OCI-LY7 (cell line): ENCODE measurements at regions not wholly inside any gene's neighbourhood (a gene's known extent, or its start where the extent isn't known, plus 50 kb on each side); places are given as distances from the start of the nearest gene placed in this dataset.

Source experiments
- EZH2phosphoT487 ChIP-seq: fragments of 200-600 bp; sonication (generic); IDR thresholded peaks from 2 replicates; pipeline ENCODE4 v1.6.1; 2018; ENCODE audit warnings: low read depth, borderline replicate concordance, mild to moderate bottlenecking, mixed run types, antibody characterized with exemption, low read length, moderate library complexity, mixed read lengths
- TF ChIP-seq, protein P1 (sequence below): fragments of 200-600 bp; sonication (generic); conservative IDR thresholded peaks from 2 replicates; pipeline ENCODE4 v1.5.1; 2014; ENCODE audit warnings: mild to moderate bottlenecking, antibody characterized with exemption, low read length, moderate library complexity, mixed read lengths

DNA sequence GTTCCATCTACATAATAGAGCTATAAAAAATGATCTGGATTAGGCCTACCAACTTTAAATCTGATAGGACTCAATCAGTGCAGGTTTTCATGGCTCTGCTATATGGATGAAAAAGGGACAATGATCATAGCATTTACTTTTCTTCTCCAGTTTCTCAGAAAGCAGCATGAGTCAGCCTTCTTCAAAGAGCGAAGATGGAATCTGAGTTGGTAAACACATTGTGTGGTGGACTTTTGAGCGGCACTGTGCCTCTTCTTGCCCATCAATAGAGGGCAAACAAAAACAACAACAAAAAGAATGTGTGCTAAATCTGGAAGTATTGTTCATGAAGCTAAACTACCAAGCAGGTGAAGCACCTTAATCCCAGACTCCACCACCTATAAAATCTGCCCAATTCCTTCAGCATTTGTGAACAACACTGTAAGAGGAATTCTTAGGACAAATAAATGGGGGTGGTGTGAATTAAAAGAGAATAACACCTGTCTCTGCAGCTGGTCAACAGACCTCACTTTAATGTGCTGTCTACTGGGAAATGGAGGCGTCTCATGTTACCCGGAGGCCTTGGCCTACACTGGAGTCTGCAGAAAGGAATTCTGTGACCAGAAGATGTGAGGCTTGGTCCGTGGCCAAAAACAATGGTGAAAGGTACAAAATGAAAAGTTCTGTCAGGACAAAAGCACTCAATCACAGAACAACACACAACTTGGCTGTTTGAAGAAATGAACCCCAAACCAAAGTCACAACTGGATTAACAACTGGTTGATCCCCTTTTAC is 609.0 kb downstream of the IRS1 start:
- no peak for TF ChIP-seq EZH2phosphoT487
- TF ChIP-seq, protein P1, sequence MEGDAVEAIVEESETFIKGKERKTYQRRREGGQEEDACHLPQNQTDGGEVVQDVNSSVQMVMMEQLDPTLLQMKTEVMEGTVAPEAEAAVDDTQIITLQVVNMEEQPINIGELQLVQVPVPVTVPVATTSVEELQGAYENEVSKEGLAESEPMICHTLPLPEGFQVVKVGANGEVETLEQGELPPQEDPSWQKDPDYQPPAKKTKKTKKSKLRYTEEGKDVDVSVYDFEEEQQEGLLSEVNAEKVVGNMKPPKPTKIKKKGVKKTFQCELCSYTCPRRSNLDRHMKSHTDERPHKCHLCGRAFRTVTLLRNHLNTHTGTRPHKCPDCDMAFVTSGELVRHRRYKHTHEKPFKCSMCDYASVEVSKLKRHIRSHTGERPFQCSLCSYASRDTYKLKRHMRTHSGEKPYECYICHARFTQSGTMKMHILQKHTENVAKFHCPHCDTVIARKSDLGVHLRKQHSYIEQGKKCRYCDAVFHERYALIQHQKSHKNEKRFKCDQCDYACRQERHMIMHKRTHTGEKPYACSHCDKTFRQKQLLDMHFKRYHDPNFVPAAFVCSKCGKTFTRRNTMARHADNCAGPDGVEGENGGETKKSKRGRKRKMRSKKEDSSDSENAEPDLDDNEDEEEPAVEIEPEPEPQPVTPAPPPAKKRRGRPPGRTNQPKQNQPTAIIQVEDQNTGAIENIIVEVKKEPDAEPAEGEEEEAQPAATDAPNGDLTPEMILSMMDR, result no peak
